BE2C (cell line): ENCODE measurements at regions not wholly inside any gene's neighbourhood (a gene's known extent, or its start where the extent isn't known, plus 50 kb on each side); places are given as distances from the start of the nearest gene placed in this dataset.

Experiments used
- DNase-seq: peaks from one replicate; pipeline ENCODE4 v3.0.0-alpha.2; 2020
- H3K27me3 ChIP-seq: fragments of 250-450 bp; sonication (Bioruptor Pico); 2 replicates; pipeline ENCODE4 v1.5.1; 2020; ENCODE audit warnings: mild to moderate bottlenecking
- H3K36me3 ChIP-seq: fragments of 250-450 bp; sonication (Bioruptor Pico); 2 replicates; pipeline ENCODE4 v1.5.1; 2020; ENCODE audit warnings: mild to moderate bottlenecking
- H3K4me1 ChIP-seq: fragments of 250-450 bp; sonication (Bioruptor Pico); 2 replicates; pipeline ENCODE4 v1.5.1; 2020
- H3K4me3 ChIP-seq: 2 replicates; pipeline ENCODE4 v1.5.1; 2011; ENCODE audit warnings: low read depth, low read length
- H3K9me3 ChIP-seq: fragments of 250-450 bp; sonication (Bioruptor Pico); 2 replicates; pipeline ENCODE4 v1.5.1; 2020
- TF ChIP-seq, protein P1 (sequence below): IDR thresholded peaks from 2 replicates; pipeline ENCODE4 v1.5.1; 2012; ENCODE audit warnings: mild to moderate bottlenecking, low read depth, low read length

DNA sequence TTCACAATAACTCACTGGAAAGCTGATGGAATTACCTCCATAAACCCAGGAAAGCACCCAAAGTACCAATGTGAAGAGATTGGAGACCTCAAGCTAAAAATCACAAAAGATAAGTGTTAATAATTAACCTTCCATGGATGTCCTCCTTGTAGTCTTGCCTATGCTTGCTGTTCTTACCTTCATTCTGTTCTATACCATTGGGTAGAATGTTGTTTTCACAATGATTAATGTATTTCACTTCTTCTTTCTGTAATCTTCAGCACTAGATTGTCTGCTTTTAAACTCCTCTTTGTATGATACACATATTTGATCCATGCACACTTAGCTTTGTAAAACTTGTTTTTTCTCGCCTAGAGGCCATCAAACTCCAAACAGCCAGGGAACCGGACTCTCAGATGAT lies 570.3 kb downstream of the RAPGEF2 start:
- H3K9me3 ChIP-seq = no peaks in the 10 kb centered on the region
- TF ChIP-seq, protein P1, sequence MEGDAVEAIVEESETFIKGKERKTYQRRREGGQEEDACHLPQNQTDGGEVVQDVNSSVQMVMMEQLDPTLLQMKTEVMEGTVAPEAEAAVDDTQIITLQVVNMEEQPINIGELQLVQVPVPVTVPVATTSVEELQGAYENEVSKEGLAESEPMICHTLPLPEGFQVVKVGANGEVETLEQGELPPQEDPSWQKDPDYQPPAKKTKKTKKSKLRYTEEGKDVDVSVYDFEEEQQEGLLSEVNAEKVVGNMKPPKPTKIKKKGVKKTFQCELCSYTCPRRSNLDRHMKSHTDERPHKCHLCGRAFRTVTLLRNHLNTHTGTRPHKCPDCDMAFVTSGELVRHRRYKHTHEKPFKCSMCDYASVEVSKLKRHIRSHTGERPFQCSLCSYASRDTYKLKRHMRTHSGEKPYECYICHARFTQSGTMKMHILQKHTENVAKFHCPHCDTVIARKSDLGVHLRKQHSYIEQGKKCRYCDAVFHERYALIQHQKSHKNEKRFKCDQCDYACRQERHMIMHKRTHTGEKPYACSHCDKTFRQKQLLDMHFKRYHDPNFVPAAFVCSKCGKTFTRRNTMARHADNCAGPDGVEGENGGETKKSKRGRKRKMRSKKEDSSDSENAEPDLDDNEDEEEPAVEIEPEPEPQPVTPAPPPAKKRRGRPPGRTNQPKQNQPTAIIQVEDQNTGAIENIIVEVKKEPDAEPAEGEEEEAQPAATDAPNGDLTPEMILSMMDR = no peak

DNA sequence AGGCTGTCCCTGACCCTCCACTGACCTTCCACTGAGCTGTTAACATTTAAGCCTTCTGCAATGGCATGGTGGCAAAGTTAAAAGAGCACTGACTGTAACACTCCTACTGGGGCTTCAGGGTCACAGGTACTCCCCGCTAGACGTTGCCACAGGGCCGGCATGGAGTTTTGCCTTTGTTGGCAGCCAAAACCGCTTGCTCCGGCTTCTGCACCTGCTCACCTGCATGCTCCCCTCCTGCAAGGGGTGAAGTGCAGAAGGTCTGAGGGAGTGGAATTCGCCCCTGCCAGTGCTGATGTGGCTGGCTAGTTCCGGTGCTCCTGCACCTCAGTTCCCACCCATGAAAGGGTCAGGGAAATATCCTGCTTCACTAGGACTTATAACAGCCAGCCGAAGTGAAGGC lies 571.4 kb downstream of the RAPGEF2 start:
- TF ChIP-seq, protein P1 = no peak

More for the DNA sequence above, 570.3 kb downstream of the RAPGEF2 start:
- Histone ChIP-seq H3K36me3 (no peaks in the 10 kb centered on the region), H3K4me1 (peaks cover 6% of the 10 kb centered on the region), H3K4me3 (no peak overlapping the region), H3K27me3 (no peaks in the 10 kb centered on the region)
- no peak for DNase-seq

GRCh38 chr4:159677521-159677920 lies 574.6 kb downstream of the RAPGEF2 start:
- Histone ChIP-seq H3K36me3 (no peaks in the 10 kb centered on the region), H3K4me1 (peaks cover 14% of the 10 kb centered on the region), H3K9me3 (no peaks in the 10 kb centered on the region), H3K27me3 (no peaks in the 10 kb centered on the region), H3K4me3 (peak overlapping the region; percentile 2; the same call in 1 of the 2 replicates)
- DNase-seq = no peak
- TF ChIP-seq, protein P1 = no peak

More for the DNA sequence above, 571.4 kb downstream of the RAPGEF2 start:
- no peak for DNase-seq
- Histone ChIP-seq H3K4me1 (peaks cover 11% of the 10 kb centered on the region), H3K36me3 (no peaks in the 10 kb centered on the region), H3K4me3 (no peak overlapping the region), H3K27me3 (no peaks in the 10 kb centered on the region), H3K9me3 (no peaks in the 10 kb centered on the region)

DNA sequence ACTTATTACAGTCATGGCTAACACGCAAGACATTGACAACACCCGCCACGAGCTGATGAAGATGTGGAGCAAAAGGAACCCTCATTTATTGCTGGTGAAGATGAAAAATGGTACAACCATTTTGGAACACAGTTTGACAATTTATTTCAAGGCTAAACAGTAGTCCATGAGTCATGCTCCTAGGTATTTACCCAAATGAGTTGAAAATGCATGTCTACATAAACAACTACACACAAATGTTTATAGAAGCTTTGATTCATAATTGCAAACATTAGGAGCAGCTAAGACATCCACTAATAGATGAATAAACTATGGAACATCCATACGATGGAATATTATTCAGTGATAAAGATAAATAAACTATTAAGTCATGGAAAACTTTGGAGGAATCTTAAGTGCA lies 580.1 kb downstream of the RAPGEF2 start:
- no peak for DNase-seq
- Histone ChIP-seq H3K36me3 (no peaks in the 10 kb centered on the region), H3K27me3 (no peaks in the 10 kb centered on the region), H3K9me3 (no peaks in the 10 kb centered on the region), H3K4me3 (no peak overlapping the region), H3K4me1 (peaks cover 10% of the 10 kb centered on the region)
- TF ChIP-seq, protein P1 = no peak

DNA sequence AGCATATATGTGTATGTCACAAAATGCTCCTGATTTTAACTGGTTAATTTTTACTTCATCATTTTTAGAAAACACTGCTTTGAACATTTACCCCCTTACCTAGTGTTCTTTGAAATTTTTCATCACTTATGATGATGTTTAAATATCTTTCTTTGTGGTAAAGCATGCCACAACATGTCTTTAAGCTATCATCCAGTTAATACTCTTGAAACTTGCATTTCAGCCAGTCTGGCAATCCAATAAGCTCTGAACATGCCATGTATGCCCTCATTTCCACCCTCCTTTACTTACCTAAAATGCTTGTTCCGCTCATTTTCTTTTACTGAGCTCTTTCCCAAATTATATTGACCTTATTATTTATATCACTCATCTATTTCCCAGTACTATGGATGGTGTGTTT lies 581.2 kb downstream of the RAPGEF2 start:
- no peaks in the 10 kb centered on the region for H3K9me3 ChIP-seq
- no peak overlapping the region for H3K4me3 ChIP-seq
- H3K4me1 ChIP-seq = peaks cover 4% of the 10 kb centered on the region; the same call in 1 of the 2 replicates
- no peaks in the 10 kb centered on the region for H3K36me3 ChIP-seq
- no peak for DNase-seq
- TF ChIP-seq, protein P1 = no peak
- H3K27me3 ChIP-seq = no peaks in the 10 kb centered on the region

DNA sequence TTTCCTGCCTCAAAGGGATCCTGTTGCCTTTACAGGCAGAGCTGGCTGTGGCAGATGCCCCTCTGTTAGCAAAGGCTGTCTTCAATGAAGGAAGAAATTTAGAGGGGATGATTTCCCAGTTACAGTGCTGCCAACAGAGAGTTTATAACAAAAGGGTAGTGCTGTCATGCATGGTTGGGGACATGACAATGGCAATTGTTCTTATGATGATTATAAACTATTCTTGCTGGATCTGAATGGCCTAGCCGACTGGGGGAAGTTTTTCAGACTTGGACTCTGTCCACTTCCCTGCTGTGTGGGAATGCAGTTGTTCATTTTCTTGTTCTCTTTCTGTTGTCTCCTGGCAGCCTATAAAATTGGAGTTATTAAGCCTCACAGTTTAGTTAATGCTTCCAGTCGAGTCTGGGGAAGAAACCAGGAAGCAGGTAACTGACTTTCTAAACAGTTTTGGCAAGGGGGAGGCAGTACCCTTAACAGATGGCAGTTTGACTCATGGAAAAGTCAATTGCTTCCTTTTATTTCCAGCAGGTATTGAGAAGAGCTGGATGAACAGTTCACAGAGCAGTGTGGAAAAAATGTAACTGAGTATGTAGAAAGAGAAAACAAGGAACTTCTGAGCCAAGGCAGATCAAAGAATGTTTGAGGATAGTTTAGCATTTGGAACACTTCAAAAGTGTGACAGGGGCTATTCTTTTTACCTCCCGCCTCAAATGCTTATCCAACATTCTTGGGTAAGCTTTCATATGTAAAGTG lies 582.6 kb downstream of the RAPGEF2 start:
- TF ChIP-seq, protein P1 = no peak
- Histone ChIP-seq H3K4me1 (no peaks in the 10 kb centered on the region), H3K9me3 (no peaks in the 10 kb centered on the region), H3K36me3 (no peaks in the 10 kb centered on the region), H3K27me3 (no peaks in the 10 kb centered on the region), H3K4me3 (no peak overlapping the region)
- no peak for DNase-seq
